GM19468 (cell line): ENCODE measurements at regions not wholly inside any gene's neighbourhood (a gene's known extent, or its start where the extent isn't known, plus 50 kb on each side); places are given as distances from the start of the nearest gene placed in this dataset.
A peak's percentile ranks its signal among the peaks of the same experiment; 100 is the strongest.

Experiments used
- ATAC-seq: cut with Tn5 transposase; IDR thresholded peaks from one replicate; pipeline ENCODE4 v1.9.1; 2021; ENCODE audit warnings: mild to moderate bottlenecking, moderate library complexity, moderate number of reproducible peaks; ENCODE audit not compliant: unreplicated experiment; ENCODE audit errors: extremely low read depth

DNA sequence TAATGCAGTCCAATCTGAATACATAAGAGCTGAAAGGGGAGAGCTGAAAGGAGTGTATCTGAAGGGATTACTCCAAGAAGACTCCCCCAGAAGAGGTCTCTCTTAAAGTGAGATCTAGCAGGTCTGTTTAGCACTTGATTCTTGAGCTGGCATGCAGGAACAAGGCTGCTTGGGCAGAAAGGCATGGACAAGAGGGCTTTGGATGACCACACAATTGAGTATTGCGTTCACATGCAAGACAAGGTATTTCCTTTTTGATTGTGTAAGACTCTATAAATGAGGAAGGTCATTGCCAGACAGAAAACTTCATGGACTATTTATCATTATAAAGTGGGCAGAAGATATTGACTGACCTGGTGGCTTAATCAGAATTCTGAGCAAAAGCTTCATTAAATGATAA, 145.5 kb upstream of the AFF2 start:
- no peak for ATAC-seq

DNA sequence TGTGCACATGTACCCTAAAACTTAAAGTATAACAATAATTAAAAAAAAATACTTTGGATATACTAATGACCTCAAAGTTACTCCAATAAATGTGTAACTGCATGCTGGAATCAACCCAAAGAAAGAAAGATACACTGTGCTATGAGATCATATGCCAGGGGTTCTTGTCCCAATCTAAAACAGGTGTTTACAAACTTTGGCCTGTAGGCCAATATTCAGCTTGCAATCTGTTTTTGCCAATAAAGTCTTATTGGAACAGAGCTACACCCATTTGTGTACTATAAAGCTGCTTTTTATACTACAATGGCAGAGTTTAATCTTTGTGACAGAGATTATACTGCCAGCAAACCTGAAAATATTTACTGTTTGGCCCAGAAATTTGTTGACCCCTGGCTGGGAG, 138.8 kb upstream of the AFF2 start:
- no peak for ATAC-seq

DNA sequence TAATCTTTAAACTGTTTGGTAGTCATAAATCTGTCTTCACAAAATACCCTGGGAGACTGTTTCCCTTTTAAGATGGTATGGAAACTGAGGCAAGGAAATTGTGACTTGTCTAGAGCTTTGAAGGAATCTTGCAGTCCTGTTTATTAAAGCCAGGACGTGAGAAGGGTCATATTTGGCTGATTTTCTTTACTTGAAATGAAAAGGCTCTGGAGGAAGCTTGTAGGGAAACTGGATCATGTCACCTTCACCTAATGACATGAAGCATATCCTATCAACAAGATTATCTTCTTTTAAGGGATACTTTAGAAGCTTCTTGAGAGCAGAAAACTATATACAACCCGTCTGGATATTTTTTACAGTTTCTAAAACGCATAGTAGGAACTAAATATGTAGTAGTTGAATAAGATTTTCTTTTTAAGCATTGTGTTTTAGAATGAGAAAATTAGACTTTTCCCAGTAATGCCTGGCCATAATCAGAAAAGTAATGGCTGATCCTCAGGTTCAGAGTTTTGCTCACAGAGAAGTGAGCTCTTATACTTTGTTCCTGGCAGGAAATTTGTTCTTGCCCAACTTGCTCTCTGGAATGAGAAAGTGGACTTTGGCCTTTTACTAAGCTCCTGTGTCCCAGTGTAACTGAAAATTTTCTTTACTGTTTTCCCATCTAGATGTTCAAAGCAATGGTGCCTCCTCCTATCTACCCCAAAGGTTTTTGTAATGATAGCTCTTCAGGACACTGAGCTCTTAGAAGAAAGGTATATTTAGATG, 136.8 kb upstream of the AFF2 start:
- no peak for ATAC-seq

DNA sequence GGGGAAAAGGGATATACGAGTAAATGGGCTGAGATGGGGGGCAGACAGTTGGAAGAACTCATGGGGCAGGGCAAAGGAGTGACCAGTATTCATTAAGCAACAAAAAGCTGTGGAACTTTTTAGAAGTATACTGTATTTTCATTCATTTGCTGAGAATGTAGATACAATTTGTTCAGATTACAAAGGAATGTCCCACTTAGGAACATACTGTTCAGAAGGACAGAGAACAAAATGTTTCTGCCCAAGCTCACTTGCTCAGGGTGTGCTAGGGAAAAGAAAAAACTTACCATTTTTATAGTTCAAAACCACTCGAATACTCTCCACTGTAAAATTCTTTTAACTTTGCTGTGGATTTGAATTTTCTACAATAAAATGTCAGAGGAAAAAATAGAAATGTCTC, 135.2 kb upstream of the AFF2 start:
- no peak for ATAC-seq

DNA sequence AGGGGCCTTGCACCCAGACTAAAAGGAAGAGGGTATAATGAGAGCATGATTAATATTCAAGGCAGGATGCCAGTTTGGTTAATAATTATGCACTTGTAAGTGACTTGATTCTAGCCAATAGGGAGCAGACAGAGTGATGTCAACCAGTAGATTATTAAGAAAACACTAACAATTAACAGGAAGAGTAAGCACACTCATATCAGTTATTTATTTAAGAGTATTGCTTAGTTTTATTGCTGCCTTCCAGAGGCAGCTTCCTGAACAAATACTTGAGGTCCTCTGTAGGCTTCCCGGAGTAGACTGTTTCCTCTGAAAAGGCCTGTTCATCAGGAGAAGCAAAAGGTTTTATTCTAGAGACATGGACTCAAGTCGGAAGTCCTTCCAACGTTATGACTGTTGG, 129.1 kb upstream of the AFF2 start:
- no peak for ATAC-seq

DNA sequence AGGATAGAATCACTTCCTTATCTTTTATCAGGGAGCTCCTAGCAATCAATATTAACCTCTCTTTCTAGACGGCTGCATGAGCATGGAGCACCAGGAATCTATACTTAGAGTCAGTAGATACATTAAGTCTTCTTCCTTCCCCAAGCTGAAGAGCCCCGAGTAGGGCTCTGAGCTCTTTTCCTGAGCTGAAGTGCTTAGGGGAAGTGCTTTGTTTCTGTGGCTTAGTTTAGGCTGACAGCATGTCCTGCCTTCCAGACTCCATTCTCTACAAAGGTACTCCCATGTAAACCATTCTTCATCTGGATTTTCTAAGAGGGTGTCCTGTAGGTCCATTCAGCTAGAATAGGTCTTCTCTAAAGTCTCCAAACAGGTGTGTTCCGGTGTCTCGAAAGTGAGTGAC, 127.5 kb upstream of the AFF2 start:
- ATAC-seq, result no peak

DNA sequence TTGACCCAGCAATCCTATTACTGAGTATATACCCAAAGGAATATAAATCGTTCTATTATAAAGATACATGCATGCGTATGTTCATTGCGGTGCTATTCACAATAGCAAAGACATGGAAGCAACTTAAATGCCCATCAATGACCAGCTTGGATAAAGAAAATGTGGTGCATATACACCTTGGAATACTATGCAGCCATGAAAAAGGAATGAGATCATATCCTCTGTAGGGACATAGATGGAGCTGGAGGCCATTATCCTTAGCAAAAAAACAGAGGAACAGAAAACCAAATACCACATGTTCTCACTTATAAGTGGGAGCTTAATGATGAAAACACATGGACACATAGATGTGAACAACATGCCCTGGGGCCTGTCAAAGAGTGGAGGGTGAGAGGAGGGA, 124.1 kb upstream of the AFF2 start:
- ATAC-seq, result no peak

DNA sequence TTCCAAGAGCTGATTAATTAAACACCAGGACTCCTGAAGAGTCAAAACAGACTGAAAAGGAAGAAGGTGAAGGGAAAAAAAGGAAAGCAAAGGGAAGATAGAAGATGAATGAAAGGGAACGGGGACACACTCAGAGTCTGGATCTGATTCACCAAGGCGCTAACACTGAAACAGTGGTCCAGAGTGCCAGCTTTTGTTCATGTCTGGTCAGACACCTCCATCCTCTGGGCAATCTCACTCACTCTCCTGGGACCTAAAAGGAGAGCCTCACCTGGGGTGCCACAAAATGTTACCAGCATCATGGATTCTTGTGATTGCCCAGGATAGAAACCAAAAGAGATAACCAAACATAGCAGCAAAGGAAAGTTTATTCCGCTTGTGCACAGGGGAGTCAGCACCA, 120.3 kb upstream of the AFF2 start:
- no peak for ATAC-seq

DNA sequence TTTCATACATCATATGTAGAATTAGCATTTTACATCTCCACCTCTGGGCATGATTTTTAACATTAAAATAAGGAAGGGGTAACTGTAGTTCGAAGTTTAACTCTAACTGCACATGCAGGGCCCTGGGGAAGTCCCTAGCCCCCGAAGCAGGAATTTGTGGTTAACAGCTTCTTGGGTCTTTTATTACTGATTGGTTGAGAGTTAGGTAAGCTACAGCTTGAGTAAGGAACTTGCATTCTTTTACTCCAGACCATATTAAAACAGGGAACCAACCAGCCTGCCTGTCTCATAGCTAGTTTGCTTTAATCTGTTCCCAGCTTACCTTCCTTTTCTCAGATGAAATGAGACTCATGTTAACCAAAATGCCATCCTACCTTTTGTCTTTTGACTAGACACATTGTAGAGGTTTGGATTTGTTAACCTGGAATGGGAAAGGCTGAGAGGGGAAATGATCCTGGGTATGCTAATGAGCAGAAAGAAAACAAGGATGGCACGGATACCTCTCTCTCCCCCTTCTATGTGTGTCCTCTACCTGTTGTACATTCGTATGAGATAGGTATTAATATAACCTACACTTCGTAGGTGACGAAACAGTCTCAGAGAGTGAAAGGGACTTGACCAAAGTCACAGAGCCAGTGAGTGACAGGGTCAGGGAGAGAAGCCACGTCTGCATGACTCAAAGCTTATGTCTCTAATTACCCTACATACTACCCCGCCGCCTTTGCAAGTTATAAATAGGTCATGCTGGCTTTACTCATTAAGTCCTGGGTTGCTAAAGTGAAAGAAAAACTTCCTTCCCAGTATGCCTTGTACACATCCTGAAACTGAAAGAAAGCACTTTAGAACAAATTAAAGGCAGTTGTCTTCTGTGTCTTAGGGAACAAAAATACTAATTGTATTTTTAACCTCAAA, 119.5 kb upstream of the AFF2 start:
- peak; percentile 96 for ATAC-seq

DNA sequence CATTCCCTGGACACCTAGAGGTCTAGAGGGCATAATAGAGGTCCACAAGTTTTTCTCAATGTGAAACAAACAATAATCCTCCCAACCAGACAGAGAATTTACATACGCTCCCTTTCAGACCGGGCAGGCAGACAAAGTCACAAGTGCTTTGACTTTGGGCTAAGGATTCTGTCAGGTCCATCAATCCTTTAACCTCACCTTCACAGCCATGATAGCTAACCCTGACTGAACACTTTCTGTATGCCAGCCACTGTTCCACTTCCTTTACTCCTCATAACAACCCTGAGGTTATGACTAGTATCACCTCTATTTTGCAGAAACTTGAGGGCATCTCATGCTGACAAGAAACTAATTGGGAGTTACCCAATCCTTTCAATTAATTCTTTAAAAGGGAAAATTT, 118.8 kb upstream of the AFF2 start:
- peak; percentile 2 for ATAC-seq

DNA sequence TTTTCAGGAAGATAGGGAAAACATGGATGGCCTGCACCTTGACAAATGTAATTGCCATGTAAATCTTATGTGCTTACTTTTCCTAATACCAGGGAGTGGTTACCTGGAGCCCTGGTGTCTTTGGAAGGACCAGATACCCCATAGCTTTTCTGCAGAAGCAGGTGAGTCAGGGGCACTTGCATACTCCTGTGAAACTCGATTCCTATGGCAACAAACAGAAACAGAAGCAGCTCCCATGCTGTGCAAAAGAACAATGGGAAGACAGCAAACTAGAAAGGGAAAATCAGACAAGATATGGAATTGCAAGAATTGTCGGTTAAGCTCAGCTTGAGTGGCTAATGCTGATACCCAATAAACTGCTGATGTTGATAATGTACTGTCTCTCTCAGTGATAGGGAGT, 117.4 kb upstream of the AFF2 start:
- no peak for ATAC-seq

DNA sequence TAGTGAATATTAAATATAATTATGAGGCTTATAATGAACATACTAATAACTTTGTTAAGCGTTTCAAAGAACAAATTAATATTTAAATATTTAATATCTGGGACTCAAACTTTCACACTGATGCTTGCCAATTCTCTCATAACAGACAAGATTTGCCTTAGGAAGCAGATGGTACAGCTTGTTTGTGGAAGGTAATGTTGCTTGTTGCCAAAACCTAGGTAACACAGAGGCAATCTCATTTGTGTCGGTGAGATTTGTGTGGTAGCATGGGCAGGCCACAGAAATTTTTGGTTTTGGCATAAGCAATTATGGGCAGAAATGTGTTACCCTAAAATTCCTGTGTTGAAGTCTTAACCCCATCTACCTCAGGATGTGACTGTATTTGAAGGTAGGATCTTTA, 114.9 kb upstream of the AFF2 start:
- no peak for ATAC-seq

DNA sequence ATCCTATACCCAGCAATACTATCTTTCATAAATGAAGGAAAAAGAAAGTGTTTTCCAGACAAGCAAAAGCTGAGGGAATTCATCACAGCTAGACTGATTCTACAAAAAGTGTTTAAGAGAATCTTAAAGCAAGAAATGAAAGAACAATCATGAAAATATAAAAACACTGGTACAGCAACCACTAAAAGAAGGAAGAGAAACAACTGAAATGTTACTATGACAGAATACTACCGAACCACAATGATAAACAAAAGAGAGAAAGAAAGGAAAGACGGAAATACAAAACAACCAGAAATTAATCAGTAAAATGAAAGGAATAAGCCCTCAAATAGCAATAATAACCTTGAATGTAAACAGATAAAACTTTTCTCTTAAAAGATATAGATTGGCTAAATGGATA, 110.8 kb upstream of the AFF2 start:
- ATAC-seq, result no peak

DNA sequence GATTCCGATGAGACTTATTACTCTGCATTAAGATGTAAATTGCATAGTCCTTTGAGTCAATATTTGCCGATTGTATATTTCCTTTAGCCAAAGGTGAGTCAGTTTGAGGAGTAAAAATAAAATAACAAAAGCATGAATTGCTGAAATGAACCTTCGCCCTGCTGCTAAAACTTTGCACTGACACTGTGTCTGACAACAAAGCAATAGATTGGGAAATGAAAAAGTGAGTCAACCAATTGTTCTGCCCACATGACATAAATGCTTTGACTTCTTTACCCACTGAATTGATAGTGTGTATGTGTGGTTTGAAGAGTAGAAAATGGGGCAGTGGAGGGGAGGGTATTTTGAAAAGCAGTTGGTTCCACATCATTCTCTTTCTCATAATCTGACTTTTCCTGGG, 88.4 kb upstream of the AFF2 start:
- no peak for ATAC-seq

DNA sequence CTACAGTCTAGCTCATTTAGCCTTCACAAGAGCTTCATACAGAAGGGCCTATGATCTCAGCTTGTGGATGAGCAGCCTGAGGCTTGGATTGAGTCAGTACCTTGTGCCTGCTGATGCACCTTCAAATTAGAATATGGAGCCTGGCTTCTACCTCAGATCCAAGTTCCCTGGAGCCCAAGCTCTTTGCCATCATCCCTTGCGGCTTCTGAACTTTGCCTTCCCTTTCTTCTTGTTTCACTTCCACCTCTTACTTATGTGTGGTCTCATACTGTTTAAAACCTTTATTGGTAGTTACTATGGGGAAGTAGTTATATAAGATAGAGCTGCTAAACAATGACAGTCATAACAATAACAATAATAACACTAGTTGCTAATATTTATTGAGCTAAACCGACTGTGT, 84.3 kb upstream of the AFF2 start:
- no peak for ATAC-seq

DNA sequence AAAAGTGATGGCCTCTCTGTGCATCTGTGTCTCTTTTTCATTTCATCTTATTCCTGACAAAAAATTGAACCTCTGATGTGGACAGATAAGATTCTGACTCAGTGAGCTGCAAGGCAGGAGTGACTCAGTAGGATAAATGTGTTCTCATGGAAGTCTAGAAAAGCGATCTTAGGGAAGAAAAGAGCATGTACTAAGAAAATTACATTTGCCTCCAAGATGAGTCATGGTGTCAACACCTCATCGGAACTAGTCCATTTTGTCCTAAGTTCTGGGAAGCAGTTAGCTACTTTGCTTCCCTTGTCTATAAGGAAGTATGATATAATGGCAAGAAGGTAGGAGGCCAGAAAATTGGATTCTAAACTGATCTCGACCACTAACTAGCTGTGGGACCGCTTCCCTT, 83.5 kb upstream of the AFF2 start:
- ATAC-seq, result no peak

DNA sequence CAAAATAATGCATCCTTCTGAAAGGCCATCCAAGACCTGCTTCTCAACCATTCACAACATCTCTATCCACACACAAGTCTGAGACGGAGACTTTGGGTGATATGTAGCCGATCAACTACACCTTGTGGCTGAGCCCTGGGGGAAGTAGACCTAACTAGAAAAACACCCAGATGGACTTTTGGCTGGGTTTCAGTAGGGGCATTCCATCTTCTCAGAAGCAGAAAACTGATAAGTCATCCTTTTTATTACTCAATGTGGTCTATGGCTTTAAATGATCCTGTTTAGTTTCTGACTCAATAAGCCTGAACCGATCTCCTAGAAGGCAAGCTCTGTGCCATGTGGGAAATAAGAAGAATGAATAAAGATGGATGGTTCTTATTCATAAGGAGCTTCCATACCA, 82.5 kb upstream of the AFF2 start:
- ATAC-seq, result no peak

DNA sequence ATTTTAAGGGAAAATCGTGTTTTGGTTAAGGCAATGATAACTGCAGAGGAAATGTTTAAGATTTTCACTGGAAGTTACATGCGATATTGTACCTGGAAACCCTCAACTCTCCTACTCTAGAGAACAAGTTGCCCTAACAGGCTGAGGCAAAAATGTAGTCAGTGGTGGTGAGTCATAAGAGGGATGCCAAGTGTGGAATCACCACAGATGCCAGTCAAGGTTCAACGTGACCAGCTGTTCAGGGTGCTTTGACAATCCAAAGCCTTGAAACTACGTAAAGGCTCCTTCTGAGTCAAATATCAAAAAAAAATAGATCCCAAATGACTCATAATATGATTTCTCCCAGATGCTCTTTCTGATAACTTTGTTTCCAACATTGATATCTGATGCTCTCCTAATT, 77.9 kb upstream of the AFF2 start:
- no peak for ATAC-seq

DNA sequence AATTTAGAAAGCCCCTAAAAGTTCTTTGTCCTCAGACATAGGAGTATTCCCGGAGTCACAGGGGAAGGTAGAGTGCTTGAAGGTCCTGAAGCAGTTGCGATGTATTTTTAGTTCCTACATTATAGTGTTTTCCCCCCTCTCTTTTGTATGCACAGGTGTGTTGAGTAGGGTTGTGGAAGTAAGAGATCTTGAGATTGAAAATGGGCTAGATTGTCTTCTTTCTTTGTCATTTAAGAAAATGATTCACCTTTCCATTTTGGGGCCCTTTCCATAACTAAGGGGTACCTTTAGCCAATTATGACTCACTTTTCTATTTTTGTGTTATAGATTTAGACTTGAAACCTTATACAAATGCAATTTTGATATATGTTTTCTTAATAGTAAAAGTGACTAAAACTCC, 75.8 kb upstream of the AFF2 start:
- ATAC-seq, result no peak

DNA sequence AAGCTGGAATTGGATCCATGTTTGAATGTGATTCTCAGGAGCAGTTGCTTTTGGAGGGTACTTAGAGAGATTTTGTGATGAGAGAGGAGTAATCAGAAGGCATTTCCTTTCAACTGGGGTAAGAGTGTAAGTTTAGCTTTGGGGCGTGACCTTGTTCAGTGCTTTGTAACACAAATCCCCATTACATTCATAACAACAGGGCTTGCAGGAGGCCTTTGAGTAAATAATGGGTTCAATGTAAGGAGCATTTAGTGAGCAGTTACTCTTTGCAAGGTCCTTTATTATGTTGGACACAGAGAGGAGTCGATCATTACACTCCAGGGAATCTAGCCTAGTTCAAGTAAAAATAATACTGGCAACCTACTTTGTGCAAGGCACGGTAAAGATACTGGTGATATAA, 74.0 kb upstream of the AFF2 start:
- no peak for ATAC-seq

DNA sequence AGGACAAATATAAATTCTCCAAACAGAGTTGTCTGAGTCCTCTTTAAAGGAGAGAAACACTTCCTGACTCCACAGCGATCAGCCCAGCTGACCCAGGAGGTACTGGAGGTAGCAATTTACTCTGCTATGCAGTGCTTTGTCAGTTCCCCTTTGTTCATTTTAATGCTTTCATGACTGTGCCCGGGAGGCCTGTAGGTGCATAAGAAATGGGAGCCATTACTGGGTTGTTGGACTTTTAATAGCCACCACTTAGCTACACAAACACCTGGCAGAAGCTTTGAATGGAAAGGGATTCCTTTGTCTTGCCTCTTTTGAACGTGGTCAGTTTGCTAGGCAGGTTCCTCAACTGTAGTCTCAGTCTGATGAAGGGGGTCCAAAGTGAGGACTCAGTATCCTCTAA, 59.0 kb upstream of the AFF2 start:
- ATAC-seq, result no peak

DNA sequence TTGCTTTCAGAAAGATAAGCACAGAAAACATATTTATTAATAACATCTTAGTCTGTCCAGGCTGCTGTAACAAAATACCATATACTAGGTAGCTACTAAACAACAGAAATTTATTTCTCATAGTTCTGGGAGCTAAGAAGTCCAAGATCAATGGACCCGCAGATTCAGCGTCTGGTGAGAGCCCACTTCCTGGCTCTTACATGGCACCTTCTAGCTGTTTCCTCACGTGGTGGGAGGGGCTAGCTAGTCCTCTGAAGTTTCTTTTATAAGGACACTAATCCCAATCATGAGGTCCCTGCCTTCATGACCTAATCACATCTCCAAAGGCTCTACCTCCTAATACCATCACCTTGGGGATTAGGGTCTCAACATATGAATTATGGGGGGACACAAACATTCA, 57.2 kb upstream of the AFF2 start:
- no peak for ATAC-seq
